GM23248 (cell line): ENCODE measurements at regions not wholly inside any gene's neighbourhood (a gene's known extent, or its start where the extent isn't known, plus 50 kb on each side); places are given as distances from the start of the nearest gene placed in this dataset.
"Not testable (repeated sequence)": the region's sequence is repeated elsewhere in the genome, so short reads cannot be mapped to it uniquely, and the experiment has no call there.

Experiments used
- DNase-seq: peaks from one replicate; pipeline ENCODE4 v3.0.0-alpha.2; 2015
- H2AFZ ChIP-seq: fragments of 200-600 bp; sonication (generic); 2 replicates; pipeline ENCODE4 v1.6.1; 2016; ENCODE audit warnings: antibody characterized with exemption
- H3F3A ChIP-seq: fragments of 200-600 bp; sonication (generic); 2 replicates; pipeline ENCODE4 v1.6.1; 2016; ENCODE audit warnings: mild to moderate bottlenecking, antibody characterized with exemption, mixed run types; ENCODE audit not compliant: insufficient read depth
- H3K27ac ChIP-seq: fragments of 200-600 bp; sonication (generic); 2 replicates; pipeline ENCODE4 v1.5.1; 2016; ENCODE audit warnings: mild to moderate bottlenecking
- H3K27me3 ChIP-seq: fragments of 200-600 bp; sonication (generic); replicated peaks from 2 replicates; pipeline ENCODE4 v1.6.1; 2016; ENCODE audit warnings: mild to moderate bottlenecking; ENCODE audit not compliant: insufficient read depth
- H3K36me3 ChIP-seq: fragments of 200-600 bp; sonication (generic); 2 replicates; pipeline ENCODE4 v1.6.1; 2016; ENCODE audit warnings: low read depth, mild to moderate bottlenecking
- H3K4me1 ChIP-seq: fragments of 200-600 bp; sonication (generic); 2 replicates; pipeline ENCODE4 v1.6.1; 2016; ENCODE audit warnings: mild to moderate bottlenecking; ENCODE audit not compliant: insufficient read depth
- H3K4me2 ChIP-seq: fragments of 200-600 bp; sonication (generic); one replicate; pipeline ENCODE4 v1.6.1; 2016; ENCODE audit warnings: mild to moderate bottlenecking; ENCODE audit not compliant: unreplicated experiment
- H3K4me3 ChIP-seq: fragments of 200-600 bp; sonication (generic); 2 replicates; pipeline ENCODE4 v1.5.1; 2016; ENCODE audit warnings: mild to moderate bottlenecking
- H3K79me2 ChIP-seq: fragments of 200-600 bp; sonication (generic); 2 replicates; pipeline ENCODE4 v1.6.1; 2016; ENCODE audit warnings: mild to moderate bottlenecking; ENCODE audit not compliant: insufficient read depth
- H3K9ac ChIP-seq: fragments of 200-600 bp; sonication (generic); 2 replicates; pipeline ENCODE4 v1.6.1; 2016; ENCODE audit warnings: mild to moderate bottlenecking
- H3K9me2 ChIP-seq: fragments of 200-600 bp; sonication (generic); 2 replicates; pipeline ENCODE4 v1.6.1; 2016; ENCODE audit warnings: mixed run types, mild to moderate bottlenecking, moderate library complexity; ENCODE audit not compliant: insufficient read depth
- H3K9me3 ChIP-seq: fragments of 200-600 bp; sonication (generic); one replicate; pipeline ENCODE4 v1.6.1; 2017; ENCODE audit warnings: low read depth
- H4K20me1 ChIP-seq: fragments of 200-600 bp; sonication (generic); 2 replicates; pipeline ENCODE4 v1.6.0; 2016; ENCODE audit not compliant: insufficient read depth
- EZH2 ChIP-seq: fragments of 200-600 bp; sonication (generic); IDR thresholded peaks from 2 replicates; pipeline ENCODE4 v1.6.1; 2018; ENCODE audit warnings: antibody characterized with exemption, mild to moderate bottlenecking; ENCODE audit not compliant: insufficient read depth, poor library complexity, severe bottlenecking
- EZH2phosphoT487 ChIP-seq: fragments of 200-600 bp; sonication (generic); IDR thresholded peaks from 2 replicates; pipeline ENCODE4 v1.6.1; 2018; ENCODE audit warnings: antibody characterized with exemption, moderate library complexity, mild to moderate bottlenecking, low read depth; ENCODE audit not compliant: insufficient read depth
- WGBS, 2 experiments: methylation state at CpG; one replicate each; pipeline ENCODE4 v1.1.6; 2015 to 2017; ENCODE audit warnings: low lambda C conversion rate in 2 of 2, low coverage in 1 of 2; ENCODE audit errors: missing lambda C conversion rate in 2 of 2; 5-methylcytosine and 5-hydroxymethylcytosine counted together
- in situ Hi-C: fragments of 300-500 bp; cut with MboI; formaldehyde crosslinking; loops from 2 replicates; pipeline ENCODE4 v1.15.0; 2020

DNA sequence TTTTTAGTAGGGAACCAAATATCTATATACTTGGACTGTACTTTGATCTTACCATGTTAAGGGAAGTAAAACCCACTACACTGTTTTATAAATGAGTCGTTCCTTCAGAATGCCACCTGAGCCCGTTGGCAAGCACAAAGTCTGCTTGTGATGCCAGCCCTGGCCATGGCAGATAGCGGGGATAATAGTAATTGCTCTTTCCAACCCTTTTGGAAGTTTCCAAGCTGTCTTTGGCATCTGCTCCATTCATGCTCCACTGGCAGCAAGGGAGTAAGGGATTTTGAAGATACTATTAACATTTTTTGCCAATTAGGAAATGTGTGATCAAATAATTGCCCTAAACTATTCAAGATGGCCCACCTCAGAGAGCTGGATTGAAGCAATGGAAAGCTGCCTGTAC, 689.2 kb upstream of the SLIT2 start:
- Histone ChIP-seq H3K9me2 (no peaks in the 10 kb centered on the region; the same call in 1 of the 2 replicates), H3K36me3 (no peaks in the 10 kb centered on the region), H3K27ac (no peak overlapping the region), H3F3A (no peaks in the 10 kb centered on the region), H3K4me1 (no peaks in the 10 kb centered on the region), H3K79me2 (no peaks in the 10 kb centered on the region), H2AFZ (no peak overlapping the region), H3K27me3 (no peaks in the 10 kb centered on the region), H3K9ac (no peak overlapping the region), H3K9me3 (no peaks in the 10 kb centered on the region), H4K20me1 (no peaks in the 10 kb centered on the region), H3K4me3 (no peak overlapping the region), H3K4me2 (no peak overlapping the region)
- TF ChIP-seq EZH2 (no peak), EZH2phosphoT487 (no peak)
- in situ Hi-C loops, result no loop called here
- WGBS, 2 experiments, result 71 to 85% methylated on average over 3 of the region's 3 CpGs
- DNase-seq, result no peak

DNA sequence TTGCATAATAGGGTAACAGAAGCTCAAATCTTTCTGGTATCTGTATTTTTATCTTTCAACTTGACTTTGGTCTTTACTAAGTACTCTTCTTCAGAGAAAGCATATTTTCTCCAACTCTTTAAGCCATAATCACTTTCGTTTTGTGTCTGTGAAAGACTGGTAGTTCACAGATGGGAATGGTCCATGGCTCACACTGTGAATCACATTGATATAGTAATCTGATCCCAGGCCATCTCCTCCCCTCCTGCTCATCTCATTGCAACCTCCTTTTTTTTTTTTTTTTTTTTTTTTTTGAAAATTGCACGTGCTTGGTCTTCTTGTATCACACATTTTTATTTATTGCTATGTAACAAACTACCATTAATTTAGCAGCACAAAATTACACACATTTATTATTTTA, 694.5 kb upstream of the SLIT2 start:
- H3K4me2 ChIP-seq, result no peak overlapping the region
- H3K9me3 ChIP-seq, result no peaks in the 10 kb centered on the region
- H3K79me2 ChIP-seq, result no peaks in the 10 kb centered on the region
- H3K9ac ChIP-seq, result no peak overlapping the region
- peak overlapping the region; percentile 21; the same call in 1 of the 2 replicates for H2AFZ ChIP-seq
- H4K20me1 ChIP-seq, result no peaks in the 10 kb centered on the region
- H3K4me1 ChIP-seq, result no peaks in the 10 kb centered on the region
- no peak overlapping the region for H3K4me3 ChIP-seq
- TF ChIP-seq EZH2phosphoT487 (no peak), EZH2 (no peak)
- no peak overlapping the region for H3K27ac ChIP-seq
- in situ Hi-C loops, result no loop called here
- H3K27me3 ChIP-seq, result no peaks in the 10 kb centered on the region
- WGBS, 2 experiments, result 55 to 59% methylated on average over 1 to 2 of the region's 2 CpGs
- DNase-seq, result peak; percentile 18
- no peaks in the 10 kb centered on the region for H3F3A ChIP-seq
- no peaks in the 10 kb centered on the region; the same call in 1 of the 2 replicates for H3K9me2 ChIP-seq
- no peaks in the 10 kb centered on the region for H3K36me3 ChIP-seq

DNA sequence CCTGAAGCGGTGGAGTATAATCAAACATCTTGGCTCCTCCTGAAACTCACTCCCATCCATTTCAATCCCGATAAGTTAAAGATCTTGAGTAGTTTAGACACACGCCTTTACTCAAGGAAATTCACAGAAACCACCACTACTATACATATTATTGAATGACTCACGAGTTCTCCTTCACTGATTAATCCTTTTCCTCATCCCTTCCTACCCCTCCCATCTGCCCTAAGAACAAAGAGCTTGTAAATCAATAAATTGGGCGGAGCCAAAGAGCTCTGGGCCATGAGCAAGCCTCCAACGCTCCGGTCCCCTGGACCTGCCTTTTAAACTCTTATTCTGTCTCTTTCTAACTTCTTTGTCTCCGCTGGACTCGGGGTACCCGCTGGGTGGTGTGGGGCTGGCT, 695.4 kb upstream of the SLIT2 start:
- H3K36me3 ChIP-seq, H3K27ac ChIP-seq, H3F3A ChIP-seq, H3K9ac ChIP-seq, H4K20me1 ChIP-seq, H3K9me3 ChIP-seq, H3K4me2 ChIP-seq, H3K4me3 ChIP-seq, DNase-seq, H3K9me2 ChIP-seq, H3K27me3 ChIP-seq, H3K79me2 ChIP-seq, H2AFZ ChIP-seq, in situ Hi-C loops, H3K4me1 ChIP-seq: not testable (repeated sequence)
- 96% methylated on average over 10 of the region's 10 CpGs for WGBS, 2 experiments

DNA sequence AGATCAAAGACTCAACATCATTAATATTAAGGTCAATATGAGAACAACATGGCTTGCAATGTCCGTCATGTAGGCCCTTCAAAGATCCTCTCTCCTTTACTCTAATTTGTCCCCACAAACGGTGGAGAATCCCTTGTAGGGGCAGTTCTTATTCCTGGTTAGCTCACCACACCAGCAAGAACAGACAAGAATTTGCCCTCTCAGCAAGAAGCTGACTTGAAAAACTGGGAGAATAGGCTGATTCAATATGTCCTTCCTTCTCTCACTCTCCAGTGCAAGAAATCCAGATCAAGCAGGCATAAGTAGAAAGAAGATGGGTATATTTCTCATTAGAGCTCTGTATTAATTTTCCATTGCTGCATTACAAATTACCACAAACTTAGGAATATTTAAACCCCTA, 704.2 kb upstream of the SLIT2 start:
- Histone ChIP-seq H3K79me2 (no peaks in the 10 kb centered on the region), H3K36me3 (no peaks in the 10 kb centered on the region), H2AFZ (no peak overlapping the region), H3K4me1 (no peaks in the 10 kb centered on the region), H3K27me3 (no peaks in the 10 kb centered on the region), H3K27ac (no peak overlapping the region), H3K4me3 (no peak overlapping the region), H3K9me3 (no peaks in the 10 kb centered on the region), H3F3A (no peaks in the 10 kb centered on the region), H3K9me2 (no peaks in the 10 kb centered on the region), H3K4me2 (no peak overlapping the region), H4K20me1 (no peaks in the 10 kb centered on the region), H3K9ac (no peak overlapping the region)
- no peak for DNase-seq
- in situ Hi-C loops, result no loop called here
- no peak for TF ChIP-seq EZH2phosphoT487
- no peak for TF ChIP-seq EZH2
- 62 to 65% methylated on average over 2 of the region's 2 CpGs for WGBS, 2 experiments

DNA sequence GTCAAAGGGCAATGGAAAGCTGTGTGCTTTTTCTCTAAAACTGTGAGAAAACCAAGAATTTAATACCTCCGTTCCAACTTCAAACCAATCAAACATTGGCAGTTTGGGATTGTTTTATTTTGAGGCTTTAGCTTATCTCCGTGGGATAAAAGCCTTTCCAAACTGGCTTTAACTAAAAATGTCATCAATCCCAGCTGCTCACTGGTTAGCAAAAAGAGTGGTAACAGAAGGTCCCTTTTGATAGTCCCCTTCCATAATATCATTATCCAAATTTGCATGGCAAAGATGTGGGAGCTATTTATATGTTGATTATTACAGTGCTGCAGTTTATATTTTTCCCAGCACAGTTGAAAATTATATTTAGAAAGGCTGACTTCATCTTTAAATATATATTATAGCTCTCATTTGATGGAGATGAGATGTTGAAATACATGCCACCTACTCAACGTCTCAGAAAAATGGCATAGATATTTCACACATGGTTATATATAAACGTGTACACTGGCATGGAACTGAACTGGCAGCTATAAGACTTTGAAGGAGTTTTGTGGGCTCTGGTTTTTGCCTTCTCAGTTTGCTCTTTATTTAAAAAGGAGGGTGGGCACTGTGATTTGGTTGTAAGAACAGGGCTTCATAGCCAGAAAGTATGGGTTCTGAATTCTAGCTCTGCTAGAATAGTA, 707.1 kb upstream of the SLIT2 start:
- Histone ChIP-seq H3K9ac (no peak overlapping the region), H3K36me3 (no peaks in the 10 kb centered on the region), H3K9me3 (no peaks in the 10 kb centered on the region), H3K4me3 (no peak overlapping the region), H3K4me1 (no peaks in the 10 kb centered on the region), H3K9me2 (no peaks in the 10 kb centered on the region), H3F3A (no peaks in the 10 kb centered on the region), H3K27ac (no peak overlapping the region), H2AFZ (no peak overlapping the region), H3K27me3 (no peaks in the 10 kb centered on the region), H4K20me1 (no peaks in the 10 kb centered on the region), H3K4me2 (no peak overlapping the region), H3K79me2 (no peaks in the 10 kb centered on the region)
- 47 to 52% methylated on average over 4 of the region's 4 CpGs for WGBS, 2 experiments
- DNase-seq, result no peak
- no peak for TF ChIP-seq EZH2phosphoT487
- in situ Hi-C loops, result no loop called here
